Loucy (cell line): ENCODE measurements at regions not wholly inside any gene's neighbourhood (a gene's known extent, or its start where the extent isn't known, plus 50 kb on each side); places are given as distances from the start of the nearest gene placed in this dataset.

Source experiments
- CTCF ChIP-seq: fragments of 200-600 bp; sonication (generic); conservative IDR thresholded peaks from 2 replicates; pipeline ENCODE4 v1.5.1; 2014; ENCODE audit warnings: mild to moderate bottlenecking, antibody characterized with exemption, low read length
- EZH2phosphoT487 ChIP-seq: fragments of 200-600 bp; IDR thresholded peaks from 2 replicates; pipeline ENCODE4 v1.6.1; 2018; ENCODE audit warnings: antibody characterized with exemption, mild to moderate bottlenecking, moderate library complexity, borderline replicate concordance

GRCh38 chr5:166086568-166086967, 2204.9 kb upstream of the WWC1 start:
- TF ChIP-seq CTCF (no peak), EZH2phosphoT487 (no peak)
